ENCODE measurements at regions not wholly inside any gene's neighbourhood (a gene's known extent, or its start where the extent isn't known, plus 50 kb on each side); places are given as distances from the start of the nearest gene placed in this dataset.
"Not testable (repeated sequence)": the region's sequence is repeated elsewhere in the genome, so short reads cannot be mapped to it uniquely, and the experiment has no call there.

- DNase-seq (ENCODE audit: low read depth) = no peak
These were observed 138.3 kb upstream of the ZNF521 start for GRCh38 chr18:25490316-25490715.

GRCh38 chr18:25473008-25473407, 121.0 kb upstream of the ZNF521 start:
- no peak for DNase-seq (ENCODE audit: low read depth)

- not testable (repeated sequence) for DNase-seq (ENCODE audit: low read depth)
These were observed 119.0 kb upstream of the ZNF521 start for GRCh38 chr18:25470756-25471524.

- DNase-seq (ENCODE audit: low read depth) = no peak
These were observed 118.1 kb upstream of the ZNF521 start for GRCh38 chr18:25470062-25470461.

GRCh38 chr18:25469489-25469888, 117.5 kb upstream of the ZNF521 start:
- no peak for DNase-seq (ENCODE audit: low read depth)

- no peak for DNase-seq (ENCODE audit: low read depth)
These were observed 115.4 kb upstream of the ZNF521 start for GRCh38 chr18:25467226-25467987.

GRCh38 chr18:25465152-25465732, 113.3 kb upstream of the ZNF521 start:
- no peak for DNase-seq (ENCODE audit: low read depth)

- no peak for DNase-seq (ENCODE audit: low read depth)
These were observed 112.3 kb upstream of the ZNF521 start for GRCh38 chr18:25464227-25464626.

GRCh38 chr18:25463726-25464125, 111.8 kb upstream of the ZNF521 start:
- DNase-seq (ENCODE audit: low read depth) = no peak

- DNase-seq (ENCODE audit: low read depth) = no peak
These were observed 107.8 kb upstream of the ZNF521 start for GRCh38 chr18:25459814-25460213.

GRCh38 chr18:25457601-25458000, 105.6 kb upstream of the ZNF521 start:
- DNase-seq (ENCODE audit: low read depth) = no peak

- no peak for DNase-seq (ENCODE audit: low read depth)
These were observed 105.2 kb upstream of the ZNF521 start for GRCh38 chr18:25457126-25457525.

- DNase-seq (ENCODE audit: low read depth) = no peak
These were observed 104.5 kb upstream of the ZNF521 start for GRCh38 chr18:25456334-25457010.

- DNase-seq (ENCODE audit: low read depth) = no peak
These were observed 103.7 kb upstream of the ZNF521 start for GRCh38 chr18:25455646-25456045.

- DNase-seq (ENCODE audit: low read depth) = no peak
These were observed 103.2 kb upstream of the ZNF521 start for GRCh38 chr18:25455159-25455558.

GRCh38 chr18:25454730-25455129, 102.8 kb upstream of the ZNF521 start:
- no peak for DNase-seq (ENCODE audit: low read depth)

GRCh38 chr18:25454270-25454659, 102.3 kb upstream of the ZNF521 start:
- no peak for DNase-seq (ENCODE audit: low read depth)

- DNase-seq (ENCODE audit: low read depth) = no peak
These were observed 101.7 kb upstream of the ZNF521 start for GRCh38 chr18:25453556-25454269.

- no peak for DNase-seq (ENCODE audit: low read depth)
These were observed 99.2 kb upstream of the ZNF521 start for GRCh38 chr18:25451077-25451658.

GRCh38 chr18:25449046-25449445, 97.1 kb upstream of the ZNF521 start:
- no peak for DNase-seq (ENCODE audit: low read depth)

GRCh38 chr18:25446972-25447371, 95.0 kb upstream of the ZNF521 start:
- DNase-seq (ENCODE audit: low read depth) = no peak

GRCh38 chr18:25445430-25445829, 93.5 kb upstream of the ZNF521 start:
- no peak for DNase-seq (ENCODE audit: low read depth)

All from activated T-cell treated with anti-CD3 and anti-CD28 coated beads for 48 hours (primary cell).